HG03108 (cell line): ENCODE measurements at regions not wholly inside any gene's neighbourhood (a gene's known extent, or its start where the extent isn't known, plus 50 kb on each side); places are given as distances from the start of the nearest gene placed in this dataset.

Experiments
- ATAC-seq: cut with Tn5 transposase; IDR thresholded peaks from one replicate; pipeline ENCODE4 v1.9.1; 2021; ENCODE audit warnings: moderate library complexity; ENCODE audit not compliant: unreplicated experiment

DNA sequence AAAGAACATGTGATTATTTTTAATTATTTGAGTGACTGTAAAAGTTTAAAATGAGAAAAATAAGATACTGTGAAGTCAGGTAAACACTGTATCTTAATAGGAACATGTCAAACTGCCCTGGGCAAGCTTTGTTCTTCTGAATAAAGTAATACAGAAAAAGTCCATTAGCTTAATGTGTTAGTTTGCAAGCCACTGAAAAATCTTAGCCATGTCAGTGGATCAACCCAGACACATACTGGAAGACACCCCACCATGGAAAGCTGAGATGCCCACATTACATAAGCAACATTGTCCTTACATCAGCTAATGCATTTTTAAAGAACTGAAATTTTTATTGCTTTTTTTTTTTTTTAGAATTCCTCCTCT, 155.2 kb downstream of the BBOX1 start:
- no peak for ATAC-seq

DNA sequence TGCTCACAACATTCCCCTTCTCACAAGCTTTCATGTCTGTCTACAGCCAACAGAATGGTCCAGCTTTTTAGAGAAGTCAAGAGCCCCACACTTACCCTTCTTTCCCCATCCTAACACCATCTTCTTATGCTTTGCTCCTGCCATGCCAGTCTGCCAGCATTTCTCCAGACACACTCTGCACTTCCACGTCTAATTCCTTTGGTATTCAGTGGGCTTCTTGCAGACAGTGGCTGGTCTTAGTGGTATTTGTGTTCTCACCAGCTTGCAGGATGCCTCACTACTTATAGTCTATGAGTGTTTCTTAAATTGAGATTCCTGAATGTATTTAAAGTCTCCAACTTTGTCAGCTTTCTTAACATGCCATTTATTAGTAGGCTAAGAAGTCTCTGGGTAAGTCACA, 154.4 kb downstream of the BBOX1 start:
- ATAC-seq = no peak

DNA sequence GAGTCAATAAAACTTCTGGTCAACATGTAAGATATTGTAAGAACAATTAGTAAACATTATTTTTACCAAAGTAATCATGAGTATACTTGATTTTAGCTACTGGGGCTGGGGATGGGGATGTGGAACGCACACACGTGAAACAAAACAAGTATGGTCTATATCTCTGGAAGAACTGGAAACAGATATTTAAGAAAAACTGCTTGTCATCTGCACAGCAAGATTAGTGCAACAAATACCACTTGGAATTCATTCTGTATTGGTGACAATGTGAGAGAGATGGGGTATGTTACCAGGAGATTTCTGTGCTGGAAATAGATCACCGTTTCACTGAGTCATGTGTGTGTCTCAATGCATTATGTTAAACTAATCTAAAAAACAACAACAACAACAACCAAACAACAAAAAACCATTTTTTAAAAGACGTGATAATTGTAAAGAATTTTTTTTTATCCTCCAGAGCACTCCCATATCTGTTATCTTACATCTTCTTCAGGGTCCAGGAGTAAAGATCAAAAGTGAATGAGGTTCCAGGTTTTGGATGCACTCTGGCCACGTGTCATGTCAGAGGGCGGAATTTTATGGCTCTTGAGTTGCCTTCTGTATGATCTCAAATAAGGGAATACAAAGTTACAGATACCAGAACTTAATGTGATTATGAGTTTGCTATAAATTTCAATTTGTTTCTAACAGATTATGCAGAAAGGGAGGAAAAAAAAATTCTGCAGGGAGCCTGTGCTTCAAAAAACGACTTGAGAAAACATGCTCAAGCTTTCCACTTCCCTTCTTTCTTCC, 153.0 kb downstream of the BBOX1 start:
- ATAC-seq = no peak

DNA sequence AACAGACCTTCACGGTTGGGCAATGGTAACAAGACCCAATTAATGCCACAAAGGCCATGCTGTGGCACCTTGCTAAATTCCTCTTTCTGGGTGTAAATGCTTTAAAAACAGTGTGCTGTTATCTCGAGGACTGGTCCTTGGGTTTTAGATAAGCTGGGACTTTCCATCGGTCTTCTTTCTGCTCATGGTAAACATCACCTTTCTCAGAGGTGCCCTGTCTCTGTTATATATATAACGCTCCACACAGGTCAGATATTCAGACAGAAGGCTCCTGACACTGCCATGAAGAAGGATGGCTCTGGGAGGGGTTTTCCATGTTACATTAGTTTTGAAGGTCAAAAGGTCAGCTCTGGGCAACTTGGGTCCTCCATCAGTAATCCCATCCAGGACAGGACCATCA, 151.6 kb downstream of the BBOX1 start:
- ATAC-seq = no peak

DNA sequence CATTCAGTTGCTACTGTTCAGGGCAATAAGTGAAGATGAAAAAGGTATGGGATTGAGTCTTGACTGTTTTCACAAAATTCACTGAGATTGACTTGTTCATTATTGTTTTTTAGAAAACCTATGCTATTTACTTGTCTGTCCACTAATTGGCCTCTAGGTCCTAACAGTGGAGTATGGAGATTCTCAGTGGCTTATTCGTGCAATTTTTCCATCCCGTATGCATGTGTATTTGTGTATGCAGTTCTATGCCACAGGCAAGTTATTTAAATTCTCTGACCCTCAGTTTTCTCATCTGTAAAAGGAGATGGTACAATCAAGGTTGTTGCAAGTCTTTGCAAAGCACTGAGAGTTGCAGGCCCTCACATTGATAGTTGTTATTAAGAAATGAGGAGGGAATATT, 151.0 kb downstream of the BBOX1 start:
- ATAC-seq = no peak

DNA sequence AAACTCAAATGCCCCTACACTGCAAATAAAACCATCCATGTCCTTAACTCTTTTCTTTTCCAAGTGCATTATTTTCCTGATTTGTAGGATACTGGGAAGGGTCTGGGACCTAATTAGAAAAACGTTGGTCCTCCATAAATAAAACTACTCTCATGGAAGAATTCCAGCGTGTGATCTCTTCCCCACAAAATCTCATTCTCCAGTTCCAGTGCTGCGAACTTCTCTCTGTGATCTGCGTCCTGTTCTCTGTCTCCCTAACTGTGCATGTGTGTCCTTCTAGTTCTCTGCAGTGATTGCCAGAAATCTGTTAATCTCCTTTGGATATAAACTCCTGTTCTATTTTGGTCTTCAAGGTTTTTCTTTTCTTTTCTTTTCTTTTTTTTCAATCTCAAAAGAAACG, 148.1 kb downstream of the BBOX1 start:
- no peak for ATAC-seq

DNA sequence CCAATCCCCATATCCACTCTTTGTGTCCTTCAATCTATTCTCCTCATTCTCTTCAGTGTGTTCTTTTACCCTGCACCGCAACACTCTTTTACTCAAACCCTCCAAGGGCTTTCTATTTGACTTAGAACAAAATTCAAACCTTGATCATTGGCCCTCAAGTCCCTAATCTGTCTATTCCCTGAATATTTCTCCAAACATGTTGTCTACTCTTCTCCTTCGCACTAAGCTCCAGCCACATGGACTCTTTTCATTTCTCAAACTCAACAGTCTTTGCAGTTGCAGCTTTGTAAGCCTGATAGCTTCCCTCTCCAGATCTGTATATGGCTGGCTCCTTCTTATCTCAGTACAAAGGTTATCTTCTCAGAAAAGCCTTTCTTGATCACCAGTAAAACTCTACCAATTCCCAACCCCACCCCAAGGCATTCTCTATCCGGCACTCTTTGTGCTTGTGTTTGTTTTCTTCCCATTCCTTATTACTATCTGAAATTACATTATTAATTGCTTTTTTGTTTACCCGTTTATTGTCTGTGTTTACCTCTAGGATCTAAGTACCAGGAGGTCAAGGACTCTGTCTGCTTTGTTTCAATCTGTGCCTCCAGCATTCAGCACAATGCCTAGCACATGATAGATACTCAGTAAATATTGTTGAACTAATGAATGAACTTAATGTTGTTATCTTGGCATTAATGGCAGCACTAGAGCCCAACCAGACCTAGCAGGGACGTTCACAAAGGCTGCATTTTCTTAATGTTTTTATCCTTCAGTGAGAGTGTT, 147.4 kb downstream of the BBOX1 start:
- ATAC-seq = no peak

DNA sequence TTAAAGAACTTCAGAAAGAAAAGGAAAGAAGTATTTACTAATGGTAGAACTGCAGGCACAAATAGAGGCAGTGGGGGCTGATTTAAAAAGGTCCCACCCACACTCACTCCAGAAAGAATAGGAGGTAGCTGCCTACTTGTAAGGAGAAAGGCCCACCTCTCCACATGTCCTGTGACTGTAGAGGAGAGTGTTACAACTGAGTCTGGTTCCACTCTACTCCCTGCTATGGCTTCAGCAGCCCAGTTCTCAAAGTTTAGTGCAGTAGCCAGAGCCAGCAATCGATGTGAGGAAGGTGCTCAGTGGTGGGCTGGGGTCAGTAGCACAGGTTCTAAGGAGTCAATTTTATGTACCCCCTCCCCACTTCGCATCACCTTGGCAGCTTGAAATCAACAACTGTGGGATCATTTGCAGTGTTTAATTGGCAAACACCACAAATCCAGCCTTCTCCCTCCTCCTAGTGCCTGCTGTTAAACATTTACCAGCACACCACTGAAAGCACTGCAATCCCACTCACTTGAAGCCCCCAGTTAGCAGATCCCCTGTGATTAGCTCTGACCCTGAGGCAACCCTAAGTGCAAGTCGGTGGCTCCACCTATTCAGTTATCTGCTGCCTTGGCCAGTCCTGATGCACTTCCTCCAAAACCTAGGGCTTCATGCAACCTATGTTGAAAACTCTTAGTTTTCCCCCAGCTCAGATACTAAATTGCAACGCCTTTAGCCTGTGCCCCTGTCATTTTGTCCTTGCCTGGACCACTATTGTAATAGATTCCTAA, 146.6 kb downstream of the BBOX1 start:
- ATAC-seq = no peak

DNA sequence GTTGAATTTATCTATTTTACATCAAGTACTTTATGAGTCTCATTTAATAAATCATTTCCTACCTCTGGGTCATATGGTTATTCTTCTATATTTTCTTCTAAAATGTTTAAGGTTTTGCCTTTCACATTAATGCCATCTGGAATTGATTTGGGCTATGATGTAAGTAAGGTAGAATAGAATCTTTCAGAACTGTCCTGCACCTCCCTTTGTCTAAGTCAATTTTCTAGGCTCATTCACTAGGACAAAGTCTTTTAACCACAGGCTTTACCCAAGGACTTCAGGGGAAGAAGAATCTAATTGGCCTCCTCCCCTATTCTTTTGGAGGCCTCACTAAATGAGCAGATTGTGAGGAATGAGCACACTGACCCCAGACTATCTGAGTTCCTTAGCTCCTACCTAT, 146.0 kb downstream of the BBOX1 start:
- ATAC-seq = no peak

DNA sequence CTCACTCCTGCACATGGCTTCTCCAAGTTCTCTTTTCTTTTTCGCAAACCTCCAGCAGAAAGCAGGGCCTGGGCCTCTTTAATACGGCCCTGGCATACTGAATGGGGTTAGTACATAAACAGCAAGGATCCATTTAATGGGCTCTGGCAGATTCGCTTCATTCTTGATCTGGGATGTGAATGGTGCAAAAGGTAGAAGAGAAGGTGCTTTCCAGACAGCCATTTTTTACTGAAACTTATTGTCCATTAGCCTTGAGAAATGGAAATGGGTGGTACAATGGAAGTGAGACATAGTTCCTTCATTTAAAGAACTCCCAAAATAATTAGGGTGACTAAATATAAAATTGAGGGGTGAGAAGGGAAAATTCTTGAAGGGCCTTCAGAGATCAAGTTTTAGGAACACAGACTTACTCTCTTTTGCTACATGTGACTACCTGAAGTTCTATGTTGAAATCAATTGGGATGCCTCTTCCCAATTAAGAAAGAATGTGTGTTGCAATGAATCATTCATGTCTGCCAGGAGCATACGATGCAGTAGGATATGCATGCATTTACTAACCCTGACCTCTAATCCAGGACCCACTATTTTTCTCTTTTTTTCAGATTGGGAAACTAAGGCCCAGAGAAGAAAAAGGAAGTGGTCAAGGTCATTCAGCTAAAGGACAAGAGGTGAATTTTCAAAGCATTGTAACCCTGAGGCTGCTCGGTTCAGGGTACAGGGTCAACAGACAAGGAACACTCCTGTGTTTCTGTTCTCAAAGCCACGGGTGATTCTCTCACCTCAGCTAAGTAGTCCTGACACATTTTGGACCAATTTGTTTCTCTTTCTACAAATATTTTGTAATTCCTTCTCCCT, 144.1 kb downstream of the BBOX1 start:
- ATAC-seq = no peak

DNA sequence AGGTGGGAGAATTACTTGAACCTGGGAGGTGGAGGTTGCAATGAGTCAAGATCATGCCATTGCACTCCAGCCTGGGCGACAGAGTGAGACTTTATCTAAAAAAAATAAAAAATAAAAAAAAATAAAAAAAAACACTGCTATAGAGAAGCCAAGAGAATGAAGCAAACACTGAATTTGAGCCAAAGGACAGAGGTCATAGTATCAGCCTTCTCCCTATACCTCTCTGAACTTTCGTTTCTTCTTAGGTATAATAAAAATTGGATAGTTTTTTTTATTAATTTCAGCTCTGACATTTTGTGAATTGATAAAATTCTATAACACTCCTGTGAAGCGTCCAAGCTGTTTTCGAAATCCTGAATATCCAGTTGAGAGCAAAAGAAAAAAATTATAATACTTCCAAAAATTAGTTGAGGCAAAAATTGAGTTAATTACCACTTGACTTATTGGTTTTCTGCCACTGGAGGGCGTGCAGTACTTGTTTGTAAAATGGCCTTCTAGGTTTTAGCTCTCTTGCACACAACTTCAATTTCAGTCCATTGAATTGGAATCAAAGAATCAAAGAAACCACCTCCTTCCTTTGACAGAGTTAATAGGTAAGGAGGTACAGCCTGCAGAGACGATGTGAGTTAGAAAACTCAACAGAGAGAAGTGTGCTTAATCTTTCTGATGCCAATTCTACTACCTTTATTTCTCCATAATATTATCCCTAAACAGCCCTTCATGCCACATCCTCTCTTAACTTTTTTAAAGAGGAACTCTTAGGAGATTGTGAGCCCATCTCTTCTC, 143.2 kb downstream of the BBOX1 start:
- no peak for ATAC-seq

DNA sequence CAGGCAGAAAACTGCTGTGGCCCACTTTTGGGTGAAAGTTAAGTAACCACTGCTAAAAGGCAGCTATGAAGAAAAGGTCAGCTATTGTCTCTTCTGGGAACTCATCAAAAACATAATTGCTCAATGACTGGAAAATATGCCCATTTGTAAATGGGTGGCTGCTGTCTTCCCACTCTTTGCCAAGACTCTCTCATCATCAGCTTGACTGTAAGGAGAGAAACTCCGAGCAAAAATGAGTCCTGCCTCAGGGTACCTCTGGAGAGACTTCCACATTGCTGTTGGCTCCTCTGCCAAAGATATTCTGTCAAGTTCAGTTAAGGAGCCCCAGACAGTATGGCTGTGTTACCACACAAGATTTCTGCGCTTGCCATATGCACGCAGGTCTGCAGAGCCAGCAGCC, 138.7 kb downstream of the BBOX1 start:
- ATAC-seq = no peak

DNA sequence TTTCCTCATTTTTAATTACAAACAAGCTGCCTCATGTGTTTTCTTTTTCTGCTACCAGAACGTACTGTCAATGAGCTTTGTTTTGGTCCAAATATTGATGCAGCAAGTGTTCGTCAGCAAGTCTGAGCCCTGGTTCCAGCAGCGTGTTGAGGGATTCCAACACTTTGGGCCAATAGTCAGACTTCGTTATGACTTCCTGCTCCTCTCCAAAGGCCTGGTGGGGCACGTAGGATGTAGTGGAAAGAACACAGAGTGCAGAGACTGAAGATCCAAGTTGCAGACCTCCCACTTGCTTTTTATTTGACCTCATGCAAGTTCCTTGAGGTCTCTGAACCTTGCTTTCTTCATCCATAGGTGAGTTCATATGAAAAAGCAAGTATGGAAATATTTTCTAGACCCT, 138.2 kb downstream of the BBOX1 start:
- no peak for ATAC-seq
